Immature natural killer cell (primary cell): ENCODE measurements at regions not wholly inside any gene's neighbourhood (a gene's known extent, or its start where the extent isn't known, plus 50 kb on each side); places are given as distances from the start of the nearest gene placed in this dataset.

Experiments
- DNase-seq, 3 donors: peaks; one replicate each; pipeline ENCODE4 v3.0.0; 2022; ENCODE audit warnings: mixed read lengths in 1 of 3
- H3K27ac Mint-ChIP-seq, 6 donors: one replicate each; pipeline ENCODE4 v1.8.0; 2020; ENCODE audit warnings: mixed read lengths in 6 of 6, mild to moderate bottlenecking in 5 of 6, inconsistent platforms in 4 of 6, moderate library complexity in 3 of 6
- H3K27me3 Mint-ChIP-seq, 3 donors: one replicate each; pipeline ENCODE4 v1.8.0; 2020 to 2021; ENCODE audit warnings: low read depth in 3 of 3, mild to moderate bottlenecking in 3 of 3, mixed read lengths in 3 of 3, moderate library complexity in 3 of 3, inconsistent platforms in 1 of 3
- H3K36me3 Mint-ChIP-seq, 3 donors: one replicate each; pipeline ENCODE4 v1.8.0; 2020; ENCODE audit warnings: mixed read lengths in 3 of 3, inconsistent platforms in 2 of 3, mild to moderate bottlenecking in 2 of 3
- H3K4me1 Mint-ChIP-seq, 2 donors: one replicate each; pipeline ENCODE4 v1.8.0; 2020; ENCODE audit warnings: inconsistent platforms in 2 of 2, mild to moderate bottlenecking in 2 of 2, mixed read lengths in 2 of 2, moderate library complexity in 1 of 2
- H3K4me3 Mint-ChIP-seq, 5 donors: one replicate each; pipeline ENCODE4 v1.8.0; 2020; ENCODE audit warnings: mild to moderate bottlenecking in 5 of 5, mixed read lengths in 5 of 5, inconsistent platforms in 3 of 5, moderate library complexity in 3 of 5
- H3K9me3 Mint-ChIP-seq, 6 donors: one replicate each; pipeline ENCODE4 v1.8.0; 2020; ENCODE audit warnings: mild to moderate bottlenecking in 6 of 6, mixed read lengths in 6 of 6, inconsistent platforms in 4 of 6, moderate library complexity in 3 of 6

DNA sequence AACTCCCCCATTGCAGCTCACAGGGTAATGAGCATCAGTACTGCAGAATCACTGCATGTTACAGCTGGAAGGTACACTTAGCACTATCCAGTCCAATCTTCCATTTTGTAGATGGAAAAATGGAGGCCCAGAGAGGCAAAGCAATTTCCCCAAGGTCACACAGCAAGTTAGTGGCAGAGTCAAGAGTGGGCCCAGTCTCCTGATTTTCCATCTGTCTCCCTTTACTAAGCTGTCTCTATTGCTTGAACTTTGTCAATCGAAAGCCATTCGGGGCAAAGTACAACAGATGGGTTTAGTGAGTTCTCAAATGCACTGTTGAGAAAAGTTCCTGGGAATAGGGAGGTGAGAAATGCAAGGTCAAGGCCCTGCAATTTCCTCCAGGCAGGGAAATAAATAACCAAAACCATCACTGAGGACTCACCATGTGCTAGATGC is 50.4 kb upstream of the IFFO2 start:
- no peak overlapping the region for H3K4me3 Mint-ChIP-seq
- H3K27me3 Mint-ChIP-seq, result peaks cover 10 to 11% (median 11%) of the 10 kb centered on the region in 3 donors
- H3K9me3 Mint-ChIP-seq, result peaks cover 0 to 4% (median 4%) of the 10 kb centered on the region in 6 donors
- H3K36me3 Mint-ChIP-seq, result no peaks in the 10 kb centered on the region
- peaks cover 9 to 12% of the 10 kb centered on the region in 2 donors for H3K4me1 Mint-ChIP-seq
- no peak for DNase-seq
- H3K27ac Mint-ChIP-seq, result no peak overlapping the region
